Esophagus squamous epithelium (tissue), 5 donors: ENCODE measurements at regions not wholly inside any gene's neighbourhood (a gene's known extent, or its start where the extent isn't known, plus 50 kb on each side); places are given as distances from the start of the nearest gene placed in this dataset.

ENCODE experiments used
- DNase-seq: peaks from one replicate; lab custom pipeline; 2025; lab: John Stamatoyannopoulos, UW
- H3K27ac ChIP-seq, 4 donors: fragments of 200-600 bp; sonication (generic); one replicate each; pipeline ENCODE4 v1.5.1; 2016 to 2019; ENCODE audit warnings: mild to moderate bottlenecking in 1 of 4
- H3K27me3 ChIP-seq, 4 donors: fragments of 200-600 bp; sonication (generic); 1 replicate in 3 of 4; 2 replicates in 1 of 4; pipeline versions ENCODE4 v1.5.1 to v1.6.0; 2017 to 2021; ENCODE audit warnings: antibody characterized with exemption in 1 of 4
- H3K36me3 ChIP-seq, 3 donors: fragments of 200-600 bp; sonication (generic); one replicate each; pipeline ENCODE4 v1.5.1; 2016 to 2019
- H3K4me1 ChIP-seq, 3 donors: fragments of 200-600 bp; sonication (generic); one replicate each; pipeline ENCODE4 v1.5.1; 2017 to 2019
- H3K4me3 ChIP-seq, 4 donors: fragments of 200-600 bp; sonication (generic); 1 replicate in 3 of 4; 2 replicates in 1 of 4; pipeline ENCODE4 v1.5.1; 2016 to 2019; ENCODE audit warnings: mild to moderate bottlenecking in 2 of 4, moderate library complexity in 1 of 4
- H3K9me3 ChIP-seq, 3 donors: fragments of 200-600 bp; sonication (generic); one replicate each; pipeline ENCODE4 v1.5.1; 2016 to 2019
- POLR2A ChIP-seq, 4 donors: fragments of 450-650 bp; IDR thresholded peaks; one replicate each; pipeline ENCODE4 v1.6.1; 2017; ENCODE audit warnings: antibody characterized with exemption in 4 of 4, mild to moderate bottlenecking in 4 of 4, moderate library complexity in 3 of 4
- WGBS, 2 donors: methylation state at CpG; one replicate each; pipeline ENCODE4 v1.1.5; 2018; 5-methylcytosine and 5-hydroxymethylcytosine counted together
- intact Hi-C: fragments of 100-400 bp; cut with DNase I; formaldehyde crosslinking; loops from one replicate; pipeline ENCODE4 v1.15.0; 2022
- TF ChIP-seq, protein P1 (sequence below), 6 experiments: fragments of 450-650 bp in 4 of 6; fragments of 200-600 bp in 2 of 6; sonication (generic) in 2 of 6; IDR thresholded peaks; one replicate each; pipeline ENCODE4 v1.5.1; 2016 to 2019; ENCODE audit warnings: antibody characterized with exemption in 6 of 6, mild to moderate bottlenecking in 4 of 6, moderate library complexity in 4 of 6
- donor health status: DM: yes; HTN: yes; CAD: no.

DNA sequence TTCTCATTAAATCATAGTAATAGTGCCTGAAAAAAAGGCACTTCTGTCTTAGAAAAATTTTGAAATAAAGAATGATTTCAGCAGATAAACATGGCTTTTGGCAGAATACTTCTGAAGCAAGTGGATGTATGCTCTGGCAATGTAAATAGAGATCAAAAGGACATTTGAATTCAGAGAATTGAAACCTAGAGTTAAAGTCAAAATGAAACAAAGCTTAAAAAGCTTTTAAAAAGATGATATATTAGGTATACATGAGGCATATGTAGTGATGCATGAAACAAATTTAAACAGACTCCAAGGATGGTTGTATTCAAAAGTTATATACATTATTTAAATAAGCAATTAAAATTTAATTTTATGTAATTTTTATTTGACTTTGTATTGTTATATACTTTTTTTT, 1344.5 kb upstream of the TMEFF2 start:
- Histone ChIP-seq H3K4me1 (no peaks in the 10 kb centered on the region), H3K9me3 (peaks cover 0 to 7% (median 0%) of the 10 kb centered on the region in 3 donors)
- intact Hi-C loops = no loop called here

GRCh38 chr2:193538061-193538460, 1343.3 kb upstream of the TMEFF2 start:
- 64 to 72% methylated on average over 2 of the region's 2 CpGs for WGBS, 2 donors
- no peak overlapping the region for H3K4me3 ChIP-seq
- intact Hi-C loops = no loop called here
- H3K36me3 ChIP-seq = no peaks in the 10 kb centered on the region
- no peaks in the 10 kb centered on the region for H3K27me3 ChIP-seq
- H3K9me3 ChIP-seq = peaks cover 0 to 7% (median 0%) of the 10 kb centered on the region in 3 donors
- no peak for DNase-seq
- TF ChIP-seq POLR2A (IDR thresholded peaks at IDR 0.05) = no peak
- TF ChIP-seq, protein P1, sequence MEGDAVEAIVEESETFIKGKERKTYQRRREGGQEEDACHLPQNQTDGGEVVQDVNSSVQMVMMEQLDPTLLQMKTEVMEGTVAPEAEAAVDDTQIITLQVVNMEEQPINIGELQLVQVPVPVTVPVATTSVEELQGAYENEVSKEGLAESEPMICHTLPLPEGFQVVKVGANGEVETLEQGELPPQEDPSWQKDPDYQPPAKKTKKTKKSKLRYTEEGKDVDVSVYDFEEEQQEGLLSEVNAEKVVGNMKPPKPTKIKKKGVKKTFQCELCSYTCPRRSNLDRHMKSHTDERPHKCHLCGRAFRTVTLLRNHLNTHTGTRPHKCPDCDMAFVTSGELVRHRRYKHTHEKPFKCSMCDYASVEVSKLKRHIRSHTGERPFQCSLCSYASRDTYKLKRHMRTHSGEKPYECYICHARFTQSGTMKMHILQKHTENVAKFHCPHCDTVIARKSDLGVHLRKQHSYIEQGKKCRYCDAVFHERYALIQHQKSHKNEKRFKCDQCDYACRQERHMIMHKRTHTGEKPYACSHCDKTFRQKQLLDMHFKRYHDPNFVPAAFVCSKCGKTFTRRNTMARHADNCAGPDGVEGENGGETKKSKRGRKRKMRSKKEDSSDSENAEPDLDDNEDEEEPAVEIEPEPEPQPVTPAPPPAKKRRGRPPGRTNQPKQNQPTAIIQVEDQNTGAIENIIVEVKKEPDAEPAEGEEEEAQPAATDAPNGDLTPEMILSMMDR (IDR thresholded peaks at IDR 0.05) = no peak
- H3K4me1 ChIP-seq = no peaks in the 10 kb centered on the region
- no peak overlapping the region for H3K27ac ChIP-seq

More for the DNA sequence above, 1344.5 kb upstream of the TMEFF2 start:
- Histone ChIP-seq H3K27me3 (no peaks in the 10 kb centered on the region), H3K4me3 (no peak overlapping the region), H3K36me3 (no peaks in the 10 kb centered on the region), H3K27ac (no peak overlapping the region)
- TF ChIP-seq, protein P1 (IDR thresholded peaks at IDR 0.05) = no peak
- TF ChIP-seq POLR2A (IDR thresholded peaks at IDR 0.05) = no peak
- DNase-seq = no peak

DNA sequence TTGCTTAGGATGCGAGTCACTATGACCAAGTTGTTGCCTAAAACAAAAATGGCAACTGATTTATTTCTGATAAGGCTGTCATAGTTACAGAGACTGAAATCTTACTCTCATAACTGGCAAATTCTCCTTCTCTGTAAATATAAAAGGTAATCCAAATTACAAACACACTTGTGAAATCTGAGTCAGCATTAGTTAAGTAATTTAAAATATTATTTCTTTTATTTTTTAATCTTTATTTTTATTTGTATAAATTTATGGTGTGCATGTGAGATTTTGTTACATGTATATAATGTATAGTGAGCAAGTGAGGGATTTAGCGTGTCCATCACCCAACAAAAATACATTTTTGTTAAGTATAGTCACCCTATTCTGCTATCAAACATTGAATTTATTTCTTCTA, 1342.8 kb upstream of the TMEFF2 start:
- WGBS, 2 donors = 71 to 92% methylated on average over 2 of the region's 2 CpGs
- no peak overlapping the region for H3K27ac ChIP-seq
- no peaks in the 10 kb centered on the region for H3K36me3 ChIP-seq
- TF ChIP-seq, protein P1 (IDR thresholded peaks at IDR 0.05) = no peak
- TF ChIP-seq POLR2A (IDR thresholded peaks at IDR 0.05) = no peak
- H3K27me3 ChIP-seq = no peaks in the 10 kb centered on the region
- no peaks in the 10 kb centered on the region for H3K4me1 ChIP-seq
- no peak overlapping the region for H3K4me3 ChIP-seq
- DNase-seq = no peak
- intact Hi-C loops = no loop called here
- peaks cover 0 to 7% (median 0%) of the 10 kb centered on the region in 3 donors for H3K9me3 ChIP-seq

- no peaks in the 10 kb centered on the region for H3K9me3 ChIP-seq
- H3K36me3 ChIP-seq = no peaks in the 10 kb centered on the region
- no peaks in the 10 kb centered on the region for H3K4me1 ChIP-seq
- no peak overlapping the region for H3K27ac ChIP-seq
- 50 to 67% methylated on average over 1 of the region's 1 CpG for WGBS, 2 donors
- no peak overlapping the region for H3K4me3 ChIP-seq
- no peak for TF ChIP-seq POLR2A (IDR thresholded peaks at IDR 0.05)
- TF ChIP-seq, protein P1 (IDR thresholded peaks at IDR 0.05) = no peak
- DNase-seq = no peak
- intact Hi-C loops = no loop called here
- no peaks in the 10 kb centered on the region for H3K27me3 ChIP-seq
Observed at GRCh38 chr2:193528458-193528857, 1333.7 kb upstream of the TMEFF2 start.

- no peak for DNase-seq
- H3K9me3 ChIP-seq = no peaks in the 10 kb centered on the region
- no peaks in the 10 kb centered on the region for H3K4me1 ChIP-seq
- H3K36me3 ChIP-seq = no peaks in the 10 kb centered on the region
- intact Hi-C loops = no loop called here
- H3K27ac ChIP-seq = no peak overlapping the region
- no peaks in the 10 kb centered on the region for H3K27me3 ChIP-seq
- no peak overlapping the region for H3K4me3 ChIP-seq
- TF ChIP-seq, protein P1 (IDR thresholded peaks at IDR 0.05) = no peak
- no peak for TF ChIP-seq POLR2A (IDR thresholded peaks at IDR 0.05)
- WGBS, 2 donors = 26 to 29% methylated on average over 3 of the region's 3 CpGs
Observed at GRCh38 chr2:193527146-193527545, 1332.4 kb upstream of the TMEFF2 start.
